ENCODE measurements at regions not wholly inside any gene's neighbourhood (a gene's known extent, or its start where the extent isn't known, plus 50 kb on each side); places are given as distances from the start of the nearest gene placed in this dataset.

DNA sequence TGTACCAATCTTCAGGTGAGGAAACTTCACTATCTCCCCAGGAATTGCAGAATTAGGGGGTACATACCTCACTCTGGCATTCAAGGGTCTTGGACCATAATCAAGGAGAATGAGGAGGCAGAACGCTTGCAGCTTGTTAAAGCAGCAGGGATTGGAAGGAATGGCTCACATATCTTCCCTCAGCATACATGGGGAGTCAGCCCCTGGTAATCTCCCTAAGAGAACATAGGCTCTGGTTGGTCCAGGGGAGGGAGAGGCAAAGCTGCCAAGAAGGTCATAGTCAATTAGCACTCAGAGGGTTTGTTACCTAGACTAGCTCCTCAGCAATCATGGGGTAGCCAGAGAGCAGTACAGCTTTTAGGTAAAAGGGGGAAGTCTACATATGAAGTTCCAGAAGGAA, 256.8 kb downstream of the INSC start:
- Histone ChIP-seq H3K36me3 (ENCODE audit: control insufficient read depth in 2 of 2, insufficient read depth in 2 of 2, low read length in 2 of 2) (no peaks in the 10 kb centered on the region), H3K9ac (ENCODE audit: low read depth in 1 of 2, low read length in 2 of 2) (no peak overlapping the region), H3K4me3 (ENCODE audit: low read length in 2 of 2) (no peak overlapping the region), H3K9me3 (ENCODE audit: control insufficient read depth in 2 of 2, low read length in 2 of 2) (no peaks in the 10 kb centered on the region), H3K4me1 (ENCODE audit: control insufficient read depth in 2 of 2, insufficient read depth in 2 of 2, low read length in 2 of 2) (no peaks in the 10 kb centered on the region), H3K27me3 (ENCODE audit: control insufficient read depth in 2 of 2, insufficient read depth in 2 of 2, low read length in 2 of 2) (no peaks in the 10 kb centered on the region), H3K27ac (ENCODE audit: low read depth in 2 of 2, low read length in 2 of 2) (no peak overlapping the region)

DNA sequence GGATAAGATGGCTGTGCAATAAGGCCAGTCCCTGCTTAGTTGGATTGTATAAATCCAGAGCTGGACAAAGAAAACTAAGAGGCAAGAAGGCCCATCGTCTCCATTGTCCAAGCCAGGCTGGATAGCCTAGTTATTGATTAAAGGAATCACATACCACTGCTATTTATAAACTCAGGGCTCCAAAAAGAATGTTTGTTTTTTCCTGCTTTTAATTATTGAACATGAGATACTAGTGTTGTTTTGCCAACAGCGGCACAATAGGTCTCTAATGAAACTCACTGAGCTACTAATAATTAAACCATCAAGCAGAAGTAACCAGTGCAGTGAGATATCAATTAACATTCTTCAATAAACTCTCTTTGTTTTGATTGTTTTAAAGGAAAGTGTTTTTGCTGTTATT, 259.7 kb downstream of the INSC start:
- H3K4me1 ChIP-seq (ENCODE audit: control insufficient read depth in 2 of 2, insufficient read depth in 2 of 2, low read length in 2 of 2): no peaks in the 10 kb centered on the region
- H3K9me3 ChIP-seq (ENCODE audit: control insufficient read depth in 2 of 2, low read length in 2 of 2): no peaks in the 10 kb centered on the region

GRCh38 chr11:15378941-15379340, 264.2 kb downstream of the INSC start:
- H3K9me3 ChIP-seq (ENCODE audit: control insufficient read depth in 2 of 2, low read length in 2 of 2): no peaks in the 10 kb centered on the region
- H3K4me3 ChIP-seq (ENCODE audit: low read length in 2 of 2): no peak overlapping the region
- H3K27me3 ChIP-seq (ENCODE audit: control insufficient read depth in 2 of 2, insufficient read depth in 2 of 2, low read length in 2 of 2): no peaks in the 10 kb centered on the region
- H3K27ac ChIP-seq (ENCODE audit: low read depth in 2 of 2, low read length in 2 of 2): no peak overlapping the region
- no peak overlapping the region for H3K9ac ChIP-seq (ENCODE audit: low read depth in 1 of 2, low read length in 2 of 2)
- no peaks in the 10 kb centered on the region for H3K36me3 ChIP-seq (ENCODE audit: control insufficient read depth in 2 of 2, insufficient read depth in 2 of 2, low read length in 2 of 2)
- no peaks in the 10 kb centered on the region for H3K4me1 ChIP-seq (ENCODE audit: control insufficient read depth in 2 of 2, insufficient read depth in 2 of 2, low read length in 2 of 2)

More for the DNA sequence above, 259.7 kb downstream of the INSC start:
- no peak overlapping the region for H3K4me3 ChIP-seq (ENCODE audit: low read length in 2 of 2)
- H3K9ac ChIP-seq (ENCODE audit: low read depth in 1 of 2, low read length in 2 of 2): no peak overlapping the region
- no peak overlapping the region for H3K27ac ChIP-seq (ENCODE audit: low read depth in 2 of 2, low read length in 2 of 2)
- no peaks in the 10 kb centered on the region for H3K27me3 ChIP-seq (ENCODE audit: control insufficient read depth in 2 of 2, insufficient read depth in 2 of 2, low read length in 2 of 2)
- H3K36me3 ChIP-seq (ENCODE audit: control insufficient read depth in 2 of 2, insufficient read depth in 2 of 2, low read length in 2 of 2): no peaks in the 10 kb centered on the region

- H3K9ac ChIP-seq (ENCODE audit: low read depth in 1 of 2, low read length in 2 of 2): no peak overlapping the region
Measured at GRCh38 chr11:15379483-15379882, 264.8 kb downstream of the INSC start.

GRCh38 chr11:15390857-15391256, 276.1 kb downstream of the INSC start:
- Histone ChIP-seq H3K36me3 (ENCODE audit: control insufficient read depth in 2 of 2, insufficient read depth in 2 of 2, low read length in 2 of 2) (no peaks in the 10 kb centered on the region), H3K9me3 (ENCODE audit: control insufficient read depth in 2 of 2, low read length in 2 of 2) (no peaks in the 10 kb centered on the region), H3K27ac (ENCODE audit: low read depth in 2 of 2, low read length in 2 of 2) (no peak overlapping the region), H3K4me3 (ENCODE audit: low read length in 2 of 2) (no peak overlapping the region), H3K9ac (ENCODE audit: low read depth in 1 of 2, low read length in 2 of 2) (no peak overlapping the region), H3K27me3 (ENCODE audit: control insufficient read depth in 2 of 2, insufficient read depth in 2 of 2, low read length in 2 of 2) (no peaks in the 10 kb centered on the region), H3K4me1 (ENCODE audit: control insufficient read depth in 2 of 2, insufficient read depth in 2 of 2, low read length in 2 of 2) (no peaks in the 10 kb centered on the region)

More at GRCh38 chr11:15379483-15379882, 264.8 kb downstream of the INSC start:
- Histone ChIP-seq H3K27me3 (ENCODE audit: control insufficient read depth in 2 of 2, insufficient read depth in 2 of 2, low read length in 2 of 2) (no peaks in the 10 kb centered on the region), H3K36me3 (ENCODE audit: control insufficient read depth in 2 of 2, insufficient read depth in 2 of 2, low read length in 2 of 2) (no peaks in the 10 kb centered on the region), H3K4me1 (ENCODE audit: control insufficient read depth in 2 of 2, insufficient read depth in 2 of 2, low read length in 2 of 2) (no peaks in the 10 kb centered on the region), H3K9me3 (ENCODE audit: control insufficient read depth in 2 of 2, low read length in 2 of 2) (no peaks in the 10 kb centered on the region), H3K27ac (ENCODE audit: low read depth in 2 of 2, low read length in 2 of 2) (no peak overlapping the region), H3K4me3 (ENCODE audit: low read length in 2 of 2) (no peak overlapping the region)

- Histone ChIP-seq H3K27ac (ENCODE audit: low read depth in 2 of 2, low read length in 2 of 2) (no peak overlapping the region), H3K9ac (ENCODE audit: low read depth in 1 of 2, low read length in 2 of 2) (no peak overlapping the region), H3K4me1 (ENCODE audit: control insufficient read depth in 2 of 2, insufficient read depth in 2 of 2, low read length in 2 of 2) (no peaks in the 10 kb centered on the region), H3K27me3 (ENCODE audit: control insufficient read depth in 2 of 2, insufficient read depth in 2 of 2, low read length in 2 of 2) (no peaks in the 10 kb centered on the region), H3K9me3 (ENCODE audit: control insufficient read depth in 2 of 2, low read length in 2 of 2) (peaks cover 0 to 5% of the 10 kb centered on the region in 2 donors), H3K36me3 (ENCODE audit: control insufficient read depth in 2 of 2, insufficient read depth in 2 of 2, low read length in 2 of 2) (no peaks in the 10 kb centered on the region), H3K4me3 (ENCODE audit: low read length in 2 of 2) (no peak overlapping the region)
Measured at GRCh38 chr11:15396778-15397177, 282.1 kb downstream of the INSC start.

DNA sequence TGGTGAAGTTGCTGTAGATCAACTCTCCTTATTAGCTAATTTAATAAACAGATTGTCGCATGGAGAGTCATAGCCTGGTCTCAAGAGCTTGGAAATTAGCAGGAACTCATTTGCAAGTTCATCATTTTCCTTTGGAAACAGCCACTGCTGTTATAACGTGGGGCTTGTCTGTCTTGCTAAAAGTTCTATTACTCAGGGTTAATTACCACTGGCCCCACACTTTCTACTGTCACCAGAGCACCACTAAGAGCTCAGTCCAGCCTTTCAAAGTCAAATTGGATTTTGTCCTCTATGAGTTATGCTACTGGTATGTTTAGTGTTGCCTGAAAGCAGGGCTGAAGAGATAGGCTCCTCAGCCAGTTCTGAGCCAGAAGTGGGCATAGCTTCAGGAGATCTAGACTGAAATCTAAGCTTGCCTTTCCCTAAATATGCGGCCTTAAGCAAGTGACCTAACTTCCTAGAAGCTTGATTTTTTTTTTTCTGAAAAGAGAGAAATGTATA, 292.2 kb downstream of the INSC start:
- H3K27me3 ChIP-seq (ENCODE audit: control insufficient read depth in 2 of 2, insufficient read depth in 2 of 2, low read length in 2 of 2): no peaks in the 10 kb centered on the region
- H3K4me3 ChIP-seq (ENCODE audit: low read length in 2 of 2): no peak overlapping the region
- H3K9me3 ChIP-seq (ENCODE audit: control insufficient read depth in 2 of 2, low read length in 2 of 2): no peaks in the 10 kb centered on the region
- H3K4me1 ChIP-seq (ENCODE audit: control insufficient read depth in 2 of 2, insufficient read depth in 2 of 2, low read length in 2 of 2): no peaks in the 10 kb centered on the region
- H3K9ac ChIP-seq (ENCODE audit: low read depth in 1 of 2, low read length in 2 of 2): no peak overlapping the region
- H3K27ac ChIP-seq (ENCODE audit: low read depth in 2 of 2, low read length in 2 of 2): no peak overlapping the region
- no peaks in the 10 kb centered on the region for H3K36me3 ChIP-seq (ENCODE audit: control insufficient read depth in 2 of 2, insufficient read depth in 2 of 2, low read length in 2 of 2)

DNA sequence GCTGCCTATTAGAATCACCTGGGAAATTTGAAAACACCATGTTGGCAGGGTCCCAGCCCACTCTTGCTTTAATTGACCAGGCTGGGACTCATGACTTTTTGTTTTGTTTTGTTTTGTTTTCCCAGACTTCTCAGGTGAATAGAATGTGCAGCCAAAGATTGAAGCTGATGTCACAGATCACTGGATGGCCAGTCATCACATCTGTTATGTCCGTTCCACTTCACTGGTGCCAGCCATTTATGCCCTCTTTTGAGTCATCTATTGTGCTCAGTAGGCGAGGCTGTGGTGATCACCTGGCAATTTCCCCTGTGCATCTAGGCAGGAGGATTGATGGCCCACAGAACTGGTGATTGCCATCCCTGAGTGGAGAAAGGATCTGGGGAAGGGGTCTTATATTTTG, 297.3 kb downstream of the INSC start:
- Histone ChIP-seq H3K4me3 (ENCODE audit: low read length in 2 of 2) (no peak overlapping the region), H3K27me3 (ENCODE audit: control insufficient read depth in 2 of 2, insufficient read depth in 2 of 2, low read length in 2 of 2) (no peaks in the 10 kb centered on the region), H3K36me3 (ENCODE audit: control insufficient read depth in 2 of 2, insufficient read depth in 2 of 2, low read length in 2 of 2) (no peaks in the 10 kb centered on the region), H3K27ac (ENCODE audit: low read depth in 2 of 2, low read length in 2 of 2) (no peak overlapping the region), H3K9me3 (ENCODE audit: control insufficient read depth in 2 of 2, low read length in 2 of 2) (no peaks in the 10 kb centered on the region), H3K9ac (ENCODE audit: low read depth in 1 of 2, low read length in 2 of 2) (no peak overlapping the region), H3K4me1 (ENCODE audit: control insufficient read depth in 2 of 2, insufficient read depth in 2 of 2, low read length in 2 of 2) (no peaks in the 10 kb centered on the region)

DNA sequence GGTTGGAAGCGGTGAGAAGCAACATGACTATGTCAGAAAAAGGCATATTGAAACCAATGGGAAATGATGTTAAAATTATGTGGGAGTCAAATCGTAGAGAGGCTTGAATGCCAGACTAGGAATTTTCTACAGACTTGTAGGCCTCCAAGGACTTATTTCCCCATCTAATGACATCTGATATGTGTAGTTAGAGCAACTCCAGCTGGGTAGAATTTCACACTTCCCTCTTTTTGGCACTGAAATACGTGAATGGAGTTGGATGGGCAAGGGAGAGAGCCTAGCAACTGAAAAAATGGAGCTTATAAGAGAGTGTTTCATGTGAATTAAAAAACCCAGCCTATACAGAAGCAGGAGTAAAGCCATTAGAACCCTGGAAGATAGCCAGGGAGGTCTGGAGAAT, 304.2 kb downstream of the INSC start:
- H3K9me3 ChIP-seq (ENCODE audit: control insufficient read depth in 2 of 2, low read length in 2 of 2): no peaks in the 10 kb centered on the region
- no peak overlapping the region for H3K9ac ChIP-seq (ENCODE audit: low read depth in 1 of 2, low read length in 2 of 2)
- H3K27me3 ChIP-seq (ENCODE audit: control insufficient read depth in 2 of 2, insufficient read depth in 2 of 2, low read length in 2 of 2): no peaks in the 10 kb centered on the region
- no peaks in the 10 kb centered on the region for H3K4me1 ChIP-seq (ENCODE audit: control insufficient read depth in 2 of 2, insufficient read depth in 2 of 2, low read length in 2 of 2)
- no peak overlapping the region for H3K4me3 ChIP-seq (ENCODE audit: low read length in 2 of 2)
- H3K27ac ChIP-seq (ENCODE audit: low read depth in 2 of 2, low read length in 2 of 2): no peak overlapping the region
- H3K36me3 ChIP-seq (ENCODE audit: control insufficient read depth in 2 of 2, insufficient read depth in 2 of 2, low read length in 2 of 2): no peaks in the 10 kb centered on the region

GRCh38 chr11:15419696-15420095, 305.0 kb downstream of the INSC start:
- H3K4me1 ChIP-seq (ENCODE audit: control insufficient read depth in 2 of 2, insufficient read depth in 2 of 2, low read length in 2 of 2): no peaks in the 10 kb centered on the region
- H3K9ac ChIP-seq (ENCODE audit: low read depth in 1 of 2, low read length in 2 of 2): no peak overlapping the region

GRCh38 chr11:15430381-15430780, 315.7 kb downstream of the INSC start:
- no peaks in the 10 kb centered on the region for H3K27me3 ChIP-seq (ENCODE audit: control insufficient read depth in 2 of 2, insufficient read depth in 2 of 2, low read length in 2 of 2)
- H3K9ac ChIP-seq (ENCODE audit: low read depth in 1 of 2, low read length in 2 of 2): no peak overlapping the region
- H3K36me3 ChIP-seq (ENCODE audit: control insufficient read depth in 2 of 2, insufficient read depth in 2 of 2, low read length in 2 of 2): no peaks in the 10 kb centered on the region
- H3K27ac ChIP-seq (ENCODE audit: low read depth in 2 of 2, low read length in 2 of 2): no peak overlapping the region
- H3K4me3 ChIP-seq (ENCODE audit: low read length in 2 of 2): no peak overlapping the region
- no peaks in the 10 kb centered on the region for H3K4me1 ChIP-seq (ENCODE audit: control insufficient read depth in 2 of 2, insufficient read depth in 2 of 2, low read length in 2 of 2)
- no peaks in the 10 kb centered on the region for H3K9me3 ChIP-seq (ENCODE audit: control insufficient read depth in 2 of 2, low read length in 2 of 2)

More at GRCh38 chr11:15419696-15420095, 305.0 kb downstream of the INSC start:
- no peak overlapping the region for H3K27ac ChIP-seq (ENCODE audit: low read depth in 2 of 2, low read length in 2 of 2)
- H3K36me3 ChIP-seq (ENCODE audit: control insufficient read depth in 2 of 2, insufficient read depth in 2 of 2, low read length in 2 of 2): no peaks in the 10 kb centered on the region
- H3K4me3 ChIP-seq (ENCODE audit: low read length in 2 of 2): no peak overlapping the region
- no peaks in the 10 kb centered on the region for H3K27me3 ChIP-seq (ENCODE audit: control insufficient read depth in 2 of 2, insufficient read depth in 2 of 2, low read length in 2 of 2)
- no peaks in the 10 kb centered on the region for H3K9me3 ChIP-seq (ENCODE audit: control insufficient read depth in 2 of 2, low read length in 2 of 2)
